Uterus (tissue), 2 donors: ENCODE measurements at regions not wholly inside any gene's neighbourhood (a gene's known extent, or its start where the extent isn't known, plus 50 kb on each side); places are given as distances from the start of the nearest gene placed in this dataset.

Experiments
- POLR2A ChIP-seq, 2 donors: fragments of 450-650 bp; IDR thresholded peaks; one replicate each; pipeline ENCODE4 v1.6.1; 2016; ENCODE audit warnings: antibody characterized with exemption in 2 of 2, mild to moderate bottlenecking in 1 of 2, moderate library complexity in 1 of 2
- TF ChIP-seq, protein P1 (sequence below), 4 experiments: fragments of 200-600 bp in 2 of 4; fragments of 450-650 bp in 2 of 4; sonication (generic) in 2 of 4; IDR thresholded peaks; one replicate each; pipeline ENCODE4 v1.5.1; 2016 to 2019; ENCODE audit warnings: antibody characterized with exemption in 4 of 4, mild to moderate bottlenecking in 2 of 4, moderate library complexity in 1 of 4

DNA sequence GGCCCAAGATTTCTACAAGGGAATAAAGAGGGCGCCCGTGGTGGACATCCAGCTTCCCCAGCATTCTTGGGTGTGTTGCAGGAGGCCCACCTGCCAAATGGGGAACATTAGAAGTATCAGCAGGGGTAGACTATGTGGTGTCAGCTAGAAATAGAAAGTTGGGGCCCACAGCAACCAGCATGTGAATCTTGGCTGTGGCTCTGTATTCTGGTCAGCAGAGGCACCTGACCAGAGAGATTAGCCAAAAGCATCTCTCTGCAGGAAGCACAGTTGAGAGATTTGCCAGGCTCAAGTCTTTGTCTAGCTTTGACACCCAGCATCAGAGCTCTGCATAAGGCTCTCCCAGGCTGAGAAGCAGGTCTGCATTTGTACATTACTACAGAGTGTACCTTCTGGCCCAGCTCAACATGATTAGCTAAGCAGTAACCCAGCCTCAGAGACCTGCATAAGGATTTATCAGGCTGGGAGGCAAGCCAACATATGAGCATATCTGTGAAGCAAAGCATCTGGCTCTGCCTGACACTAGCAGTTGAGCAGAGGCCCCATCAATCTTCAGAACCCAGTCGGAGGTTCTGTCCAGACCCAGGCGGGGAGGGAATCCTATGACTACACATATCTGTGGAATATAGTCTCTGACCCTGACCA is 79.9 kb downstream of the MS4A13 start:
- TF ChIP-seq, protein P1, sequence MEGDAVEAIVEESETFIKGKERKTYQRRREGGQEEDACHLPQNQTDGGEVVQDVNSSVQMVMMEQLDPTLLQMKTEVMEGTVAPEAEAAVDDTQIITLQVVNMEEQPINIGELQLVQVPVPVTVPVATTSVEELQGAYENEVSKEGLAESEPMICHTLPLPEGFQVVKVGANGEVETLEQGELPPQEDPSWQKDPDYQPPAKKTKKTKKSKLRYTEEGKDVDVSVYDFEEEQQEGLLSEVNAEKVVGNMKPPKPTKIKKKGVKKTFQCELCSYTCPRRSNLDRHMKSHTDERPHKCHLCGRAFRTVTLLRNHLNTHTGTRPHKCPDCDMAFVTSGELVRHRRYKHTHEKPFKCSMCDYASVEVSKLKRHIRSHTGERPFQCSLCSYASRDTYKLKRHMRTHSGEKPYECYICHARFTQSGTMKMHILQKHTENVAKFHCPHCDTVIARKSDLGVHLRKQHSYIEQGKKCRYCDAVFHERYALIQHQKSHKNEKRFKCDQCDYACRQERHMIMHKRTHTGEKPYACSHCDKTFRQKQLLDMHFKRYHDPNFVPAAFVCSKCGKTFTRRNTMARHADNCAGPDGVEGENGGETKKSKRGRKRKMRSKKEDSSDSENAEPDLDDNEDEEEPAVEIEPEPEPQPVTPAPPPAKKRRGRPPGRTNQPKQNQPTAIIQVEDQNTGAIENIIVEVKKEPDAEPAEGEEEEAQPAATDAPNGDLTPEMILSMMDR (IDR thresholded peaks at IDR 0.05), result no peak
- TF ChIP-seq POLR2A (IDR thresholded peaks at IDR 0.05), result no peak
